Fibroblast of villous mesenchyme (primary cell): ENCODE measurements at regions not wholly inside any gene's neighbourhood (a gene's known extent, or its start where the extent isn't known, plus 50 kb on each side); places are given as distances from the start of the nearest gene placed in this dataset.
A peak's percentile ranks its signal among the peaks of the same experiment; 100 is the strongest.
"Not testable (repeated sequence)": the region's sequence is repeated elsewhere in the genome, so short reads cannot be mapped to it uniquely, and the experiment has no call there.

Source experiments
- DNase-seq: peaks from one replicate; pipeline ENCODE4 v3.0.0-alpha.2; 2010; ENCODE audit warnings: low read depth
- H3K4me3 ChIP-seq: 2 replicates; pipeline ENCODE4 v1.5.1; 2011; ENCODE audit warnings: low read depth, mild to moderate bottlenecking, low read length
- CTCF ChIP-seq: IDR thresholded peaks from 2 replicates; pipeline ENCODE4 v1.5.1; 2012; ENCODE audit warnings: low read depth, mild to moderate bottlenecking, low read length; ENCODE audit not compliant: insufficient read depth

- no peak for TF ChIP-seq CTCF
- no peak overlapping the region for H3K4me3 ChIP-seq
- DNase-seq: no peak
Measured at GRCh38 chr6:117761610-117762009, 86.3 kb downstream of the NUS1 start.

DNA sequence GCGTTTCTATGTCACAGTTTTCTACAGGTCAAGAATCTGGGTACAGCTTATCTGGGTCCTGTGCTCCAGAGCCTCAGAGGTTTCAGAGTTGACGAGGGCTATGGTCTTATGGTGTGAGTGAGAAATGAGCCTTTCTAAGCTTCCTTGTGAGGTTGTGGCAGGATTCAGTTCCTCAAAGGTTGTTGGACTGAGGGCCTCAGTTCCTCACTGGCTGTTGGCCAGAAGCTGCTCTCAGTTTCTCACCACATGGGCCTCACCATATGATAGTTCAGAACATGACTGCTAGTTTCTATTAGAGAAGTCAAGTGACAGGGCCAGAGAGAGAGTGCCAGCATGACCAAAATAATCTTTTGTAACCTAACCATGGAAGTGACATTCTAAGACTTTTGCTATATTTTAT lies 96.1 kb downstream of the NUS1 start:
- no peak for DNase-seq
- no peak overlapping the region for H3K4me3 ChIP-seq
- no peak for TF ChIP-seq CTCF

- H3K4me3 ChIP-seq: no peak overlapping the region
- peak; percentile 18 for TF ChIP-seq CTCF
- peak; percentile 1 for DNase-seq
Measured at GRCh38 chr6:117776441-117776840, 101.2 kb downstream of the NUS1 start.

- TF ChIP-seq CTCF: no peak
- DNase-seq: no peak
- H3K4me3 ChIP-seq: no peak overlapping the region
Measured at GRCh38 chr6:117781550-117781949, 106.3 kb downstream of the NUS1 start.

- TF ChIP-seq CTCF: no peak
- no peak for DNase-seq
- no peak overlapping the region for H3K4me3 ChIP-seq
Measured at GRCh38 chr6:117783279-117783678, 108.0 kb downstream of the NUS1 start.

GRCh38 chr6:117791012-117791411 lies 115.7 kb downstream of the NUS1 start:
- DNase-seq: no peak
- H3K4me3 ChIP-seq: no peak overlapping the region
- TF ChIP-seq CTCF: no peak

GRCh38 chr6:117795234-117795633 lies 111.8 kb upstream of the SLC35F1 start:
- no peak for DNase-seq
- no peak for TF ChIP-seq CTCF
- H3K4me3 ChIP-seq: no peak overlapping the region

DNA sequence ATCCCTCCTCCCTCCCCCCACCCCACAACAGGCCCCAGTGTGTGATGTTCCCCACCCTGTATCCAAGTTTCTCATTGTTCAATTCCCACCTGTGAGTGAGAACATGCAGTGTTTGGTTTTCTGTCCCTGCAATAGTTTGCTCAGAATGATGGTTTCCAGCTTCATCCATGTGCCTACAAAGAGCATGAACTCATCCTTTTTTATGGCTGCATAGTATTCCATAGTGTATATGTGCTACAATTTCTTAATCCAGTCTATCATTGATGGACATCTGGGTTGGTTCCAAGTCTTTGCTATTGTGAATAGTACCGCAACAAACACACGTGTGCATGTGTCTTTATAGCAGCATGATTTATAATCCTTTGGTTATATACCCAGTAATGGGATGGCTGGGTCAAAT lies 108.2 kb upstream of the SLC35F1 start:
- not testable (repeated sequence) for H3K4me3 ChIP-seq, DNase-seq
